VCaP (cell line): ENCODE measurements at regions not wholly inside any gene's neighbourhood (a gene's known extent, or its start where the extent isn't known, plus 50 kb on each side); places are given as distances from the start of the nearest gene placed in this dataset.

ENCODE experiments used
- H3K27ac ChIP-seq: fragments of 450-650 bp; 2 replicates; pipeline ENCODE4 v1.5.1; 2017
- TF ChIP-seq, protein P1 (sequence below): fragments of 450-650 bp; conservative IDR thresholded peaks from 2 replicates; pipeline ENCODE4 v1.5.1; 2017; ENCODE audit warnings: mild to moderate bottlenecking, moderate library complexity

DNA sequence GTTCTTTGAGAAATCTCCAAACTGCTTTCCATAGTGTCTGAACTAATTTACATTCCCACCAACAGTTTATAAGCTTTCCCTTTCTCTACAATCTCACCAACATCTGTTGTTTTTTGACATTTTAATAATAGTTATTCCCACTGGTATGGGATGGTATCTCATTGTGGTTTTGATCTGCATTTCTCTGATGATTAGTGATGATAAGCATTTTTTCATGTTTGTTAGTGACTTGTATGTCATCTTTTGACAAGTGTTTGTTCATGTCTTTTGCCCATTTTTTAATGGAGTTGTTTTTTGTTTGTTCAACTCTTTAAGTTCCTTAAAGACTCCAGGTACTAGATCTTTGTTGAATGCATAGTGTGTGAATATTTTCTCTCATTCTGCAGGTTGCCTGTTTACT, 116.6 kb upstream of the TSC22D2 start:
- no peak overlapping the region for H3K27ac ChIP-seq
- TF ChIP-seq, protein P1, sequence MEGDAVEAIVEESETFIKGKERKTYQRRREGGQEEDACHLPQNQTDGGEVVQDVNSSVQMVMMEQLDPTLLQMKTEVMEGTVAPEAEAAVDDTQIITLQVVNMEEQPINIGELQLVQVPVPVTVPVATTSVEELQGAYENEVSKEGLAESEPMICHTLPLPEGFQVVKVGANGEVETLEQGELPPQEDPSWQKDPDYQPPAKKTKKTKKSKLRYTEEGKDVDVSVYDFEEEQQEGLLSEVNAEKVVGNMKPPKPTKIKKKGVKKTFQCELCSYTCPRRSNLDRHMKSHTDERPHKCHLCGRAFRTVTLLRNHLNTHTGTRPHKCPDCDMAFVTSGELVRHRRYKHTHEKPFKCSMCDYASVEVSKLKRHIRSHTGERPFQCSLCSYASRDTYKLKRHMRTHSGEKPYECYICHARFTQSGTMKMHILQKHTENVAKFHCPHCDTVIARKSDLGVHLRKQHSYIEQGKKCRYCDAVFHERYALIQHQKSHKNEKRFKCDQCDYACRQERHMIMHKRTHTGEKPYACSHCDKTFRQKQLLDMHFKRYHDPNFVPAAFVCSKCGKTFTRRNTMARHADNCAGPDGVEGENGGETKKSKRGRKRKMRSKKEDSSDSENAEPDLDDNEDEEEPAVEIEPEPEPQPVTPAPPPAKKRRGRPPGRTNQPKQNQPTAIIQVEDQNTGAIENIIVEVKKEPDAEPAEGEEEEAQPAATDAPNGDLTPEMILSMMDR = no peak

DNA sequence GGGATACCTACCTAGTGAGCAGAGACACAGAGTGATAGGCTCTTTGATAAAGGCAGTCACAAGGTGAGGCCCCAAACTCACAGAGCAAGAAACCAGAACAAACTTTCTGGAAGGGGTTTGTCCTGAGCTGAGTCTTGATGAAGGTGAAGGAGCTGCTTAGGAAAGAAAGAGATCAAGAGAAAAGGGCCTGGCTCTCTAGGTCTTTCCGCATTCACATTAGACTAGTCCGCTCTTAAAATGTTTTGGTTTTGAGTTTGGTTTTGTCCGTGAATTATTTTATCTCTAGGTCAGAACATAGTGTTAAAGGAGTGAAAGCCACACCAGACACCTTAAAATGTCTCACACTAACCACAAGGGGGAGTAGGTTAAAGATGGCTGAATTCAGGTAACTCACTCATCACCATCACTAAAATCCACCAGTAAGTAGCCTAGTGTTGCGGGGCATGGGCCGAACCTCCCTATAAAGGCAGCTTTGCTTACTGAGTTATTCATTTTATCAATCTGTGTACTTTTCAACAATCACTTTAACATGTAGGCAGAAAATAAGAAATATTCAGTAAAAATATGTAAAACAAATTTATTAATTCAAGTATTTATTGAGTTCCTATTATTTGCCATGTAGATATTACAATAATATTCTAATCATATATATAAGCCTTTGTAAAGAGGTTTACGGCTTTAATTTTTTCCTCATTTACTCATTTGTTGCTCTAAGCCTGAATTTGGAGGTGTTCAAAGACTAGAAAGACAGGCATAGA, 121.5 kb upstream of the TSC22D2 start:
- TF ChIP-seq, protein P1 = peak; percentile 80
- peak overlapping the region; percentile 30 for H3K27ac ChIP-seq

DNA sequence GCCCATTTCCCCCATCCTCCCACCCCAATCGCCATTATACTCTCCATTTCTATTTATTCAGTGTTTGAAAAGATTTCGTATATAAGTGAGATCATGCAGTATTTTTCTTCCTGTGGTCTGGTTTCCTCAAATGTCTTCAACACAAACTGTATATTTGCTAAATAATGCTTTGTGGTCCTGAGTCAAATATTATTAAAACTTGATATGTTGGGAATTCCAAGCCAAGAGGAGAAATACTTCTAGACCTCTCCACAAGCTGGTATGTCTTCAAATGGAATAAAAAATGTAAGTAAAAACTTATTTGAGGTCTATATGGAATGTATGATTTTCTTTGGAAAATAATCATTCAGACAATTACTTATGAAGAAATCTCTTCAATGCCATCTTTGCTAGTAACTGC, 122.5 kb upstream of the TSC22D2 start:
- H3K27ac ChIP-seq = no peak overlapping the region
- TF ChIP-seq, protein P1 = no peak

DNA sequence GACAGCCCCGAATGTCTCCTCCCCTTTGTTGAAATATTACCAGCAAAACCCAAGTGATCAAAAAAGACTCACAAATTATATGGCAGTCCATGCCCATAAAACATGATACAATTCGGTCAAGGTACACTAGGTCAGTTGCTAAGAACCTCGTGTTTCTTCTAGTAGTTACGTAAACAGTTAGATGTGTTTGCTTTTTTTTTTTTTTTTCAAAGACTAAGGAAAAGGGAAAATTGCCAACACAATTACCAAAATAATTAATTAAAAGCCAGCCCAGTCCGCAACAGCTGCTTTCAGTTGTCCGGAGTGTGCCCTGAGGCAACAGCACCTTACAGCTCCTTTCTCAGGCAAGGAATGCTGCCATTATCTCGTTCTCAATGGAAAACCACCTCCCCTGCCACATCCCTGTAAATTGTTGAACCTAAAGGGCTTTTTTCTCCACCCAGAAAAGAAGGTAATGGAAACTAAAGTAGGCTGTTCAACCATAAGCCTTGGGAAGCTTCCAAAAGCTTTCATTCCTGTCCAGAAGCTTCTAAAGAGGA, 129.2 kb upstream of the TSC22D2 start:
- TF ChIP-seq, protein P1 = no peak
- H3K27ac ChIP-seq = peak overlapping the region; percentile 49

DNA sequence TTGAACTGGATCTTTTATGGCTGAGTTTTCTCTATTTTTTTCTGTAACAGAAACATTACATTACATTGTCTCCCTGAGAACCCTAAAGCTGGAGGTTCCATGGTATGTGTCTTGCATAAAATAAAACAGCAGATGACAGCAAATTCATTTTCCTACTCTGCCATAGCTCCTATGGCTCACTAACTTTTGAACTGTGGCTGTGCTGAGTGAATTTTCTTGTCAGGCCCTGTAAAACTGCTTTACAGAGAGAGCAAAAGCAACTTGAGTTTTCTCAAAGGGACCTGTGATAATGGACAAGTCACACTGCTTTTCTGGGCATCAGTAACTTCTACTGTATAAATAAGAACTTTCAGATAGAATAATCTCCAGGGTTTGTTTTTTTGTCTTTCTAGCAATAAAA, 129.9 kb upstream of the TSC22D2 start:
- H3K27ac ChIP-seq = peak overlapping the region; percentile 49
- TF ChIP-seq, protein P1 = no peak

DNA sequence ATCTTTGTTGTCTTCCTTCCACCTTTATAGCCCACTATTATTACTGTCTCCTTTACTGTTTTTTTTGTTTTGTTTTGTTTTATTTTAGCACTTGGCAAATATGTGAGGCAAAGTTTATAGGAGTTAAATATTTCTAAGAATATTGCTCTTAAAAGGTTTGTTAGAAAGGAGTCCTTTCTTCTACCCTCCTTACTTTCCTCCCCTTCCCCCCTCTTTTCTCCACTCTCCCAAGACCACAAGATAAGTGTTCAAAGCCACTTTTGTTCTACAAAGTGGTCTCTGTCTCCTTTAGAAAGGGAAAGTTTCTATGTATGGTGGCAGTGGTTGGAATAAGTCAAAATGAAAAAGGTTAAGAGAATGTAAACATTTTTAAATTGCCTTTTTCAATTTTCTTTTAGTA, 130.7 kb upstream of the TSC22D2 start:
- TF ChIP-seq, protein P1 = no peak
- no peak overlapping the region; the same call in 1 of the 2 replicates for H3K27ac ChIP-seq

DNA sequence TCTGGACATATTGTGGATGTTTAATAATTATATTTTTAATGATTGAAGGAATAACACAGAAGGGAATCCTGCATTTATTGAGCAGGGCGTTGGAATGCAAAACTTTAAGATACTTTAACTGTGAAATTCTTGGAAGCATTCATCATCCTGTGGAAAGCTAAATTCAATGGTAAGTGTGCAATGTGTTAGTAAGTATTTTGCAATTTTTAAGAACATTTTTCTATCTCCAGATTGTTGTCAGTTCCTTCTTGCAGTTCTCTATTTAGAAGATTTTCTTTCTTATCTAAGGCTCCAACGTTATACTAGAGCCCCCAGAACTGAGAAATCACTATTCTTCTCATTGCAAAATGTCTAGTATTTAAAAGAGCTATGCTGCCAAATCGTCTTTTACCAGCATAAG, 132.2 kb upstream of the TSC22D2 start:
- TF ChIP-seq, protein P1 = no peak
- no peak overlapping the region for H3K27ac ChIP-seq
